ENCODE measurements at regions not wholly inside any gene's neighbourhood (a gene's known extent, or its start where the extent isn't known, plus 50 kb on each side); places are given as distances from the start of the nearest gene placed in this dataset.

- Histone ChIP-seq H2AK5ac (ENCODE audit: low read depth, low read length) (no peak overlapping the region), H3K4ac (ENCODE audit: low read depth, low read length) (no peak overlapping the region), H3K4me2 (ENCODE audit: low read depth, low read length) (no peak overlapping the region), H3K56ac (ENCODE audit: extremely low read depth, insufficient read depth, low read length) (no peak overlapping the region), H3K4me3 (ENCODE audit: insufficient read depth, low read depth, low read length) (no peak overlapping the region), H3K14ac (replicated peaks; ENCODE audit: low read depth, low read length) (no peak overlapping the region), H2BK120ac (ENCODE audit: low read depth, low read length) (no peak overlapping the region), H3K4me1 (ENCODE audit: control insufficient read depth, insufficient read depth, low read length) (no peaks in the 10 kb centered on the region), H3K9me3 (ENCODE audit: control insufficient read depth, insufficient read depth, low read length) (no peaks in the 10 kb centered on the region), H2AFZ (replicated peaks; ENCODE audit: low read length, poor library complexity) (no peak overlapping the region), H3K27ac (ENCODE audit: insufficient read depth, low read length) (no peak overlapping the region), H2BK20ac (ENCODE audit: low read depth, low read length) (no peak overlapping the region), H4K5ac (ENCODE audit: low read depth, low read length) (no peak overlapping the region), H3K36me3 (ENCODE audit: control insufficient read depth, insufficient read depth, low read length) (no peaks in the 10 kb centered on the region), H3K79me1 (ENCODE audit: low read depth in 1 of 2, low read length in 2 of 2) (no peaks in the 10 kb centered on the region), H4K20me1 (ENCODE audit: insufficient read depth, low read length) (no peaks in the 10 kb centered on the region), H2AK9ac (replicated peaks; ENCODE audit: low read depth, low read length, poor library complexity) (no peak overlapping the region), H4K91ac (ENCODE audit: insufficient read depth, low read depth, low read length) (no peak overlapping the region), H4K8ac (ENCODE audit: low read depth in 2 of 2, low read length in 2 of 2) (no peak overlapping the region), H2BK5ac (ENCODE audit: low read depth, low read length, poor library complexity, severe bottlenecking) (no peak overlapping the region), H3K23ac (ENCODE audit: low read depth, low read length) (no peak overlapping the region), H3K9ac (ENCODE audit: low read depth, low read length) (no peak overlapping the region), H3K9me1 (ENCODE audit: insufficient read depth, low read length) (no peaks in the 10 kb centered on the region), H3K27me3 (ENCODE audit: control insufficient read depth, insufficient read depth, low read length) (no peaks in the 10 kb centered on the region; the same call in 1 of the 2 replicates), H2BK15ac (ENCODE audit: low read depth, low read length) (no peak overlapping the region), H3K18ac (ENCODE audit: low read depth, low read length) (no peak overlapping the region)
- TF ChIP-seq MAFK (IDR thresholded peaks at IDR 0.05; ENCODE audit: low read depth, low read length) (no peak), BHLHE40 (IDR thresholded peaks at IDR 0.05; ENCODE audit: low read depth, low read length) (no peak), POLR2A (IDR thresholded peaks at IDR 0.05; ENCODE audit: low read depth, low read length) (no peak), MXI1 (IDR thresholded peaks at IDR 0.05; ENCODE audit: borderline replicate concordance, low read depth, low read length) (no peak), NFE2L2 (IDR thresholded peaks at IDR 0.05; ENCODE audit: low read depth, low read length) (no peak), CHD1 (IDR thresholded peaks at IDR 0.05; ENCODE audit: low read depth, low read length) (no peak), SMC3 (IDR thresholded peaks at IDR 0.05; ENCODE audit: low read depth, low read length) (no peak), RAD21 (IDR thresholded peaks at IDR 0.05; ENCODE audit: low read length) (no peak), RFX5 (IDR thresholded peaks at IDR 0.05; ENCODE audit: low read depth, low read length) (no peak)
- TF ChIP-seq, protein P1, sequence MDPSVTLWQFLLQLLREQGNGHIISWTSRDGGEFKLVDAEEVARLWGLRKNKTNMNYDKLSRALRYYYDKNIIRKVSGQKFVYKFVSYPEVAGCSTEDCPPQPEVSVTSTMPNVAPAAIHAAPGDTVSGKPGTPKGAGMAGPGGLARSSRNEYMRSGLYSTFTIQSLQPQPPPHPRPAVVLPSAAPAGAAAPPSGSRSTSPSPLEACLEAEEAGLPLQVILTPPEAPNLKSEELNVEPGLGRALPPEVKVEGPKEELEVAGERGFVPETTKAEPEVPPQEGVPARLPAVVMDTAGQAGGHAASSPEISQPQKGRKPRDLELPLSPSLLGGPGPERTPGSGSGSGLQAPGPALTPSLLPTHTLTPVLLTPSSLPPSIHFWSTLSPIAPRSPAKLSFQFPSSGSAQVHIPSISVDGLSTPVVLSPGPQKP (IDR thresholded peaks at IDR 0.05; ENCODE audit: borderline replicate concordance, low read depth, low read length), result no peak
- dilution Hi-C loops (cut with HindIII; ENCODE audit: low sequenced_read_pairs, unreplicated experiment) (no loop called here), in situ Hi-C loops (cut with MboI; ENCODE audit: low sequenced_read_pairs) (no loop called here), intact Hi-C loops (cut with micrococcal nuclease) (no loop called here)
- no peak for DNase-seq
- ChIA-PET POLR2A (ENCODE audit: unreplicated experiment) (no interaction called here), CTCF (no interaction called here)
- no TSS peak for BruUV-seq (replicated peaks)
- no peak for ATAC-seq (ENCODE audit: low read depth)
These were observed 163.3 kb upstream of the FBN2 start for GRCh38 chr5:128701301-128701700.
